ENCODE measurements at regions not wholly inside any gene's neighbourhood (a gene's known extent, or its start where the extent isn't known, plus 50 kb on each side); places are given as distances from the start of the nearest gene placed in this dataset.

GRCh38 chr4:58766763-58767162, 1656.6 kb upstream of the IGFBP7 start:
- TF ChIP-seq CTCF (IDR thresholded peaks at IDR 0.05; ENCODE audit: low read depth, low read length, poor library complexity, severe bottlenecking): no peak
- no peak for TF ChIP-seq EZH2phosphoT487 (IDR thresholded peaks at IDR 0.05; ENCODE audit: borderline replicate concordance, low read length)

Measured in DOHH2 (cell line).